Adrenal gland (tissue), 5 donors: ENCODE measurements at regions not wholly inside any gene's neighbourhood (a gene's known extent, or its start where the extent isn't known, plus 50 kb on each side); places are given as distances from the start of the nearest gene placed in this dataset.

Experiments
- CTCF ChIP-seq, 6 experiments: fragments of 450-650 bp in 4 of 6; fragments of 200-600 bp in 2 of 6; sonication (generic) in 1 of 6; IDR thresholded peaks; 1 replicate in 5 of 6; 2 replicates in 1 of 6; pipeline versions ENCODE4 v1.5.1 to v1.8.0; 2016 to 2021; ENCODE audit warnings: antibody characterized with exemption in 6 of 6, mild to moderate bottlenecking in 2 of 6, moderate library complexity in 1 of 6
- POLR2A ChIP-seq, 2 donors: fragments of 450-650 bp; IDR thresholded peaks; one replicate each; pipeline ENCODE4 v1.6.1; 2017; ENCODE audit warnings: antibody characterized with exemption in 2 of 2, mild to moderate bottlenecking in 2 of 2, moderate library complexity in 1 of 2
- donor health status: DM: no; HTN: no; CAD: no.

DNA sequence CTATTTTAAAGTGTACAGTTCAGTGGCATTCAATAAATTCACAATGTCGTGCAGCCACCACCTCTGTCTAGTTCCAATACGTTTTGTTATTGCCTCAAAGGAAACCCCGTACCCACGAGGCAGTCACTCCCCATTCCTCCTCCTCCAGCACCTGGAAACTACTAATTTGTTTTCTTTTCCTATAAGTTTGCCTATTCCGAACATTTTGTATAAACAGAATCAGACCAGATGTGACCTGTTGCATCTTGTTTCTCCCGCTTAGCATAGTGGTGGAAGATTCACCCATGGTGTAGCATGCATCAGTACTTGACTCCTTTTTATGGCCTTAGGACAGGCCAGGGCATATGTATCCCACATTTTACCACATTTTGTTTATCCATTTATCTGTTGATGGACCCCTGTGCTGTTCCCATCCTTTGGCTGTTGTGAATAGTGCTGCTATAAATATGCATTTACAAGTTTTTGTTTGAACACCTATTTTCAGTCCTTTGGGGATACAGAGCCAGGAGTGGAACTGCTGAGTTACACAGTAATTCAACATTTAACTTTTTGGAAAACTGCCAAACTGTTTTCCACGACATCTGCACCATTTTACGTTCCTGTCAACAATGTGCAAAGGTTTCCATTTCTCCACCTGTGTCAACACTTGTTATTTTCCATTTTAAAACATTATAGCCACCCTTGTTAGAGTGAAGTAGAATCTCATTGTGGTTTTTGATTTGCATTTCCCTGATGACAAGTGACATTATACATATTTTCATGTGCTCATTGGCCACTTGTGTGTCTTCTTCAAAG, 57.8 kb upstream of the STX18 start:
- TF ChIP-seq CTCF (IDR thresholded peaks at IDR 0.05) = no peak
- TF ChIP-seq POLR2A (IDR thresholded peaks at IDR 0.05) = no peak
